Body of pancreas (tissue), 4 donors: ENCODE measurements at regions not wholly inside any gene's neighbourhood (a gene's known extent, or its start where the extent isn't known, plus 50 kb on each side); places are given as distances from the start of the nearest gene placed in this dataset.
"Not testable (repeated sequence)": the region's sequence is repeated elsewhere in the genome, so short reads cannot be mapped to it uniquely, and the experiment has no call there.

ENCODE experiments used
- ATAC-seq: fragments of 150-250 bp; one replicate; pipeline ENCODE4 v1.9.1; 2016
- DNase-seq, 4 donors: peaks; one replicate each; pipeline ENCODE4 v3.0.0-alpha.2; 2019
- H3K27ac ChIP-seq, 4 donors: fragments of 200-600 bp; sonication (generic); 1 replicate in 3 of 4; 2 replicates in 1 of 4; pipeline versions ENCODE4 v1.5.1 to v1.6.1; 2016 to 2019; ENCODE audit warnings: mild to moderate bottlenecking in 1 of 4, mixed read lengths in 1 of 4, moderate library complexity in 1 of 4
- H3K27me3 ChIP-seq, 2 donors: fragments of 200-600 bp; sonication (generic); one replicate each; pipeline ENCODE4 v1.6.0; 2016; ENCODE audit warnings: mild to moderate bottlenecking in 1 of 2
- H3K36me3 ChIP-seq, 2 donors: fragments of 200-600 bp; sonication (generic); replicated peaks in 1 of 2; 2 replicates each; pipeline ENCODE4 v1.5.1; 2016; ENCODE audit warnings: low read depth in 2 of 2; ENCODE audit not compliant: insufficient read depth in 1 of 2
- H3K4me1 ChIP-seq: fragments of 200-600 bp; sonication (generic); one replicate; pipeline ENCODE4 v1.6.0; 2016
- H3K4me3 ChIP-seq, 2 donors: fragments of 200-600 bp; sonication (generic); 1 replicate in 1 of 2; 2 replicates in 1 of 2; pipeline ENCODE4 v1.5.1; 2016 to 2019
- H3K9me3 ChIP-seq, 3 donors: fragments of 200-600 bp; sonication (generic); 1 replicate in 2 of 3; 2 replicates in 1 of 3; pipeline ENCODE4 v1.5.1; 2016
- CTCF ChIP-seq, 7 experiments: fragments of 450-650 bp in 4 of 7; fragments of 200-600 bp in 3 of 7; sonication (generic) in 3 of 7; IDR thresholded peaks; one replicate each; pipeline ENCODE4 v1.5.1; 2016 to 2019; ENCODE audit warnings: antibody characterized with exemption in 7 of 7
- POLR2A ChIP-seq, 3 donors: fragments of 450-650 bp; IDR thresholded peaks; one replicate each; pipeline ENCODE4 v1.6.1; 2016; ENCODE audit warnings: antibody characterized with exemption in 3 of 3, mild to moderate bottlenecking in 2 of 3
- WGBS, 2 donors: methylation state at CpG; one replicate each; pipeline ENCODE4 v1.1.5; 2017; 5-methylcytosine and 5-hydroxymethylcytosine counted together
- intact Hi-C: fragments of 100-400 bp; cut with DNase I; formaldehyde crosslinking; loops from one replicate; pipeline ENCODE4 v1.15.1; 2023

DNA sequence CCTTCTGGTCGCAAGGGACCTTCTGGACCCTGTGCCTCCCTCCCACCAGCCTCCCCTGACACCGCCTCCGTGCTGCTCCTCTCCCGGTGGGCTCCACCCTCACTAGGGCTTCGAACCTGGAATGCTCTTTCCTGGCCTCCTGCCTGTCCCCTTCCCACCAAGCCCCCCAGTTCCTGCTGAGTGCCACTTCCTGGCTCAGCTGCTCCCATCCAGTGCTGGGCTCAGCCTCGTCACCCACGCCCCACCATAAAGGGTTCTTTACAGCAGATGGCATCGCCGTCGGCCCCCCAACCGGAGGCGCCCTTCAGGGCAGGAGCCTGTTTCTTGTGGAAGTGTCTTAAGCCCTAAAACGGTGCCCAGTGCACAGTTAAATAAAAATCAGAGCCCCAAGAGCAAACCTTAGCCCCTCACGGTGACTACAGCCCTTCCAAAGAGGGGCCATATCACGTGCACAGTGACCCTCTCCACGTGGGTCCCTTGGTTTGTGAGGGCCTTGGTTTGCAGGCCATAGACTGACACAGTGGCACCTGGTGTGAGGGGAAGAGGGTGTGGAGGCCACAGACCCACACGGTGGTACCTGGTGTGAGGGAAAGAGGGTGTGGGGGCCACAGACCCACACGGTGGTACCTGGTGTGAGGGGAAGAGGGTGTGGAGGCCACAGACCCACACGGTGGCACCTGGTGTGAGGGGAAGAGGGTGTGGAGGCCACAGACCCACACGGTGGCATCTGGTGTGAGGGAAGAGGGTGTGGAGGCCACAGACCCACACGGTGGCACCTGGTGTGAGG is 111.4 kb downstream of the METRNL start:
- DNase-seq = peak in 1 of 4 donors; percentile 0
- intact Hi-C loops = no loop called here
- no peaks in the 10 kb centered on the region for H3K27me3 ChIP-seq
- H3K9me3 ChIP-seq = no peaks in the 10 kb centered on the region
- H3K36me3 ChIP-seq = no peaks in the 10 kb centered on the region
- 78 to 80% methylated on average over 20 of the region's 21 CpGs for WGBS, 2 donors
- H3K27ac ChIP-seq = no peak overlapping the region
- no peaks in the 10 kb centered on the region for H3K4me1 ChIP-seq
- TF ChIP-seq CTCF (IDR thresholded peaks at IDR 0.05) = no peak
- no peak for TF ChIP-seq POLR2A (IDR thresholded peaks at IDR 0.05)
- ATAC-seq = no peak
- no peak overlapping the region for H3K4me3 ChIP-seq

DNA sequence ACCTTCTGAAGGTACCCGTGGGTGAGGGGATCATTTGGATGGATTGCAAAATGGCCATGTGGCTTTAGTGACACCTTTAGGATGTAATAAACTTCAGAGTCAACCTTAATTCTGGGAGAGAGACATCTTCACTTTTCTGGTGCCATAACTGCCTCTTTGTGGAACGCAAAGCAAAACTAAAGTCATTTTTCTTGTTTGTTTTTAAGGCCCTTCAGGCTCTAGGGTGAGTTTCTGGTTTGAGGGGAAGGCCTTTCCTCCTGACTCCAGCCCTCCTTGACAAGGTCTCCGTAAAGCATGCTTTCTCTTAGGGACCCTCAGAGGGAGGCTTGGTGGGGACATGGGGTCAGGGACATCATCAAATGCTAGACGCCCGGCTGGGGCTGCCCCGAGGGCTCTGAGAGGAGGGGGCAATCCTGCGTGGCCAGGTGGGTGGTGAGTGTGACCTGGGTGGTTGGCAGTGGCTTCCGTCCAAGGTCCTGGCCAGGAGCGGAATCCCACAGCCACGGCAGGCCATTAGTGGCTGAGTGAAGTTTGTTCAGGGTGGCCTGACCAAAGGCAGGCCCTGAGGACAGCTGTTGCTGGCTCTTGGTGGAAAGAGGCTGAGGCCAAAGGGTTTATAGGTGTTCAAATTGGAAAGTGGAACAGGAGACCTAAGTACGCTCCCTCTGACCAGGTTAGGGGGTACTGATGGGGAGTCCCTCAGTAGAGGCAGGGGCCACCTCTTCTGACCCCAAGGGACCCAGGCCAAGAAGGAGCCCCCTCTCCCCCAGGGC is 112.2 kb downstream of the METRNL start:
- TF ChIP-seq CTCF (IDR thresholded peaks at IDR 0.05) (no peak), POLR2A (IDR thresholded peaks at IDR 0.05) (no peak)
- ATAC-seq (no peak), DNase-seq (peak in 3 of 4 donors; percentile 0 to 4 (median 2))
- Histone ChIP-seq H3K4me1 (no peaks in the 10 kb centered on the region), H3K27me3 (no peaks in the 10 kb centered on the region), H3K4me3 (no peak overlapping the region), H3K9me3 (no peaks in the 10 kb centered on the region), H3K27ac (no peak overlapping the region), H3K36me3 (no peaks in the 10 kb centered on the region)
- intact Hi-C loops = no loop called here
- 77 to 91% methylated on average over 10 to 11 of the region's 11 CpGs for WGBS, 2 donors

DNA sequence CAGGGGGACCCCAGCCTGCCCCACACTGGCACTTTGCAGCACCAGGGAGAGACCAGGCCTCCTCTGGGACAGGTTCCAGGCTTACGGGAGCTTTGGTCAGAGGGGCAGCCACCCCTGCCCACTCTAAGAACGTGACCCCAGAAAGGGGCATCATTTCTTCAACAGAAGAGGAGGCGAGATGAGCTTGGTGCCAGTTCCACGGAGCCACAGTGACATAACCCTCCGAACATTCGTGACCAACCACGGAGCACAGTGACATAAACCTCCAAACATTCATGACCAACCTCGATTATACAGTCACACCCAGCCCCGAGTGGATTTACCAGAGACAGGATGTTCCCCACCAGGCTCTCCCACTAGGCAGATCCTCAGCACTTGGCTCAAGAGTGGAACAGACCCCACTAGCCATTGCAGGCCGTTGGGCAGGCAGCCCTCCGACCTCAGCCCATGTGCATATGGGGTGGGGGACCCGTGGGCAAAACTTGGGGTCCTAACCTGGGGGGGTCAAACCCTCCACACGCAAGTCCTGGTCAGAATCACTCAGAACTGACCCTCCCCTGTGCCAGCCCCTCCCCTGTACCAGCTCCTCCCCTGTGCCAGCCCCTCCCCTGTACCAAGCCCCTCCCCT is 112.9 kb downstream of the METRNL start:
- ATAC-seq = no peak
- TF ChIP-seq CTCF (IDR thresholded peaks at IDR 0.05) (no peak), POLR2A (IDR thresholded peaks at IDR 0.05) (no peak)
- no peaks in the 10 kb centered on the region for H3K27me3 ChIP-seq
- 76 to 81% methylated on average over 10 to 13 of the region's 13 CpGs for WGBS, 2 donors
- DNase-seq = peak; percentile 3 to 11 (median 6)
- H3K27ac ChIP-seq = no peak overlapping the region
- H3K4me3 ChIP-seq = no peak overlapping the region
- H3K36me3 ChIP-seq = no peaks in the 10 kb centered on the region
- no peaks in the 10 kb centered on the region for H3K9me3 ChIP-seq
- no peaks in the 10 kb centered on the region for H3K4me1 ChIP-seq
- intact Hi-C loops = no loop called here

- H3K27me3 ChIP-seq, H3K27ac ChIP-seq: not testable (repeated sequence)
- peak in 2 of 4 donors; percentile 5 to 10 for DNase-seq
Observed at GRCh38 chr17:83192789-83193335, 113.5 kb downstream of the METRNL start.

More at GRCh38 chr17:83192789-83193335, 113.5 kb downstream of the METRNL start:
- WGBS, 2 donors = no CpG with 5 or more reads among the region's 2 CpGs
- H3K4me3 ChIP-seq, H3K36me3 ChIP-seq, intact Hi-C loops, H3K4me1 ChIP-seq, ATAC-seq, H3K9me3 ChIP-seq: not testable (repeated sequence)
